T-helper 2 cell (primary cell): ENCODE measurements at regions not wholly inside any gene's neighbourhood (a gene's known extent, or its start where the extent isn't known, plus 50 kb on each side); places are given as distances from the start of the nearest gene placed in this dataset.

Source experiments
- DNase-seq, 5 experiments: peaks; one replicate each; pipeline versions ENCODE4 v3.0.0 to v3.0.0-alpha.2; 2012 to 2022

GRCh38 chr21:32132881-32133280, 146.0 kb downstream of the MIS18A start:
- no peak for DNase-seq

GRCh38 chr21:32132409-32132808, 146.4 kb downstream of the MIS18A start:
- no peak for DNase-seq

- DNase-seq, result no peak
These were observed 146.9 kb downstream of the MIS18A start for GRCh38 chr21:32131960-32132359.

GRCh38 chr21:32131164-32131563, 147.7 kb downstream of the MIS18A start:
- DNase-seq, result no peak

- no peak for DNase-seq
These were observed 148.6 kb downstream of the MIS18A start for GRCh38 chr21:32130031-32130891.

- no peak for DNase-seq
These were observed 151.8 kb downstream of the MIS18A start for GRCh38 chr21:32127081-32127480.

- no peak for DNase-seq
These were observed 156.8 kb downstream of the MIS18A start for GRCh38 chr21:32122082-32122481.

GRCh38 chr21:32120230-32120629, 158.6 kb downstream of the MIS18A start:
- DNase-seq, result no peak

- no peak for DNase-seq
These were observed 159.0 kb downstream of the MIS18A start for GRCh38 chr21:32119811-32120210.

- DNase-seq, result no peak
These were observed 159.5 kb downstream of the MIS18A start for GRCh38 chr21:32119389-32119788.

GRCh38 chr21:32114419-32115035, 164.3 kb downstream of the MIS18A start:
- DNase-seq, result no peak

- no peak for DNase-seq
These were observed 165.4 kb downstream of the MIS18A start for GRCh38 chr21:32113486-32113885.

GRCh38 chr21:32112195-32112594, 166.7 kb downstream of the MIS18A start:
- no peak for DNase-seq

GRCh38 chr21:32108566-32108965, 170.3 kb downstream of the MIS18A start:
- DNase-seq, result no peak

GRCh38 chr21:32103361-32103760, 175.5 kb downstream of the MIS18A start:
- DNase-seq, result no peak

- no peak for DNase-seq
These were observed 176.4 kb downstream of the MIS18A start for GRCh38 chr21:32102426-32102825.

- no peak for DNase-seq
These were observed 177.6 kb downstream of the MIS18A start for GRCh38 chr21:32101277-32101676.

- DNase-seq, result no peak
These were observed 178.4 kb downstream of the MIS18A start for GRCh38 chr21:32100423-32100822.

- no peak for DNase-seq
These were observed 178.9 kb downstream of the MIS18A start for GRCh38 chr21:32099812-32100416.

- DNase-seq, result peak in 1 of 5 experiments; percentile 5
These were observed 182.4 kb downstream of the MIS18A start for GRCh38 chr21:32096411-32096810.

GRCh38 chr21:32094804-32095203, 184.0 kb downstream of the MIS18A start:
- no peak for DNase-seq

GRCh38 chr21:32093646-32094462, 185.0 kb downstream of the MIS18A start:
- no peak for DNase-seq

GRCh38 chr21:32090956-32091355, 187.9 kb downstream of the MIS18A start:
- DNase-seq, result no peak
